ENCODE measurements at regions not wholly inside any gene's neighbourhood (a gene's known extent, or its start where the extent isn't known, plus 50 kb on each side); places are given as distances from the start of the nearest gene placed in this dataset.

GRCh38 chr21:15289896-15290841 lies 225.4 kb upstream of the NRIP1 start:
- no peak for TF ChIP-seq CTCF (conservative IDR thresholded peaks at IDR 0.05)
- no peak for TF ChIP-seq ZFX (IDR thresholded peaks at IDR 0.05)

All from C4-2B (cell line).